ENCODE measurements at regions not wholly inside any gene's neighbourhood (a gene's known extent, or its start where the extent isn't known, plus 50 kb on each side); places are given as distances from the start of the nearest gene placed in this dataset.

DNA sequence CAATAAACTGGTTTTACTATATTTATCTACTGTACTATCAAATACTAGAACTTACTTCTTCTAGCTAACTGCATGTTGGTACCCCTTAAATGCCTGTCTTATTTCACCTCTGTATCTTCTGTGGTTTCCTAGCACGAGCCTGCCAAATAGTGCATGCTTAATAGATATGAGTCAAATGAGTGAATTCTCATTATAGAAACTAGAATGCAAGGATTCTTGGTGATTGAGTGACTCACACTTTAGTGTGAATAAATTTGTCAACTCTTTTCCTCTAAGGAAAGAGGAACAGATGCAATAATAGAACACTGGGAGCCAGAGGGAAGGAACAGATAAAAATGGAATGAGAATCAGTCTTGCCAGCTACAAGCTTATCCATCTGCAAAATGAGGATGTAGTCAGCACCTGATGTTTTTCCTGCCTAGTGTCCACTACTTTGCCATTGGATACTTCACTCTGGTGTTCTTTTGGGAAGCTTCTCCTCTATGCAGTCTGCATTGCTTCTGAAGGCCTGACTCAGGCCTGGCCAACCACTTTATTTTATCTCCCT is 189.1 kb upstream of the CADPS start:
- TF ChIP-seq CTCF (IDR thresholded peaks at IDR 0.05; ENCODE audit: low read depth, low read length, missing control alignments), result no peak
- H3K4me3 ChIP-seq (ENCODE audit: low read depth, low read length), result no peak overlapping the region
- no peak for DNase-seq (ENCODE audit: low read depth)

DNA sequence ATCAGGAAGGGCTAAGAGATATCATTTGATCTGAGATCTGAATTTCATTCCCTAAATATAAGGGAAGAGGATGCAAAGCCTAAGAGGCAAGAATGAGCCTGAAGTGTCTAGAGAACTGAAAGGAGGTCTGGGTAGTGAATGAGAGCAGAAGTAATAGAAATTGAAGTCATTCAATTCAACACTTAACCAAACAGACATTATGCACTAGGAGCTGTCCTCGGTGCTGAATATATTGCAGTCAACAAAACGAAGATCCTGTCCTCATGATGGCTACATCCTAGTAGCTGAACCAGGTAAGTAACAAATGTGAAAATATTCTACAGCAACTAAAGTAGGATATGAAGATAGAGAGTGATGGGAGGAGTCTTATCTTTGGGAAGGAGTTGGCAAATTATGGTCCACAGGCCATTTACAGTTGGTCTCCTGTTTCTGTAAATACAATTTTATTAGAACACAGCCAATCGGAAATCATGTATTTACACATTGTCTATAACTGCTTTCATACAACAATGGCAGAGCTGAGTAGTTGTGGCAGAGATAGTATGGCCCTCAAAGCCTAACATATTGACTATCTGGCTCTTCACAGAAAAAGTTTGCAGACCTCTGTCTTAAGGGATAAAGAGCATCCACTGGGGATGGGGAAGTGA is 192.9 kb upstream of the CADPS start:
- DNase-seq (ENCODE audit: low read depth), result no peak
- TF ChIP-seq CTCF (IDR thresholded peaks at IDR 0.05; ENCODE audit: low read depth, low read length, missing control alignments), result no peak
- H3K4me3 ChIP-seq (ENCODE audit: low read depth, low read length), result no peak overlapping the region

GRCh38 chr3:63069806-63070475 is 194.7 kb upstream of the CADPS start:
- H3K4me3 ChIP-seq (ENCODE audit: low read depth, low read length), result no peak overlapping the region
- no peak for DNase-seq (ENCODE audit: low read depth)
- TF ChIP-seq CTCF (IDR thresholded peaks at IDR 0.05; ENCODE audit: low read depth, low read length, missing control alignments), result no peak

- DNase-seq (ENCODE audit: low read depth), result no peak
- no peak for TF ChIP-seq CTCF (IDR thresholded peaks at IDR 0.05; ENCODE audit: low read depth, low read length, missing control alignments)
Measured at GRCh38 chr3:63070476-63070810, 195.2 kb upstream of the CADPS start.

GRCh38 chr3:63076357-63076756 is 201.1 kb upstream of the CADPS start:
- no peak for DNase-seq (ENCODE audit: low read depth)
- no peak for TF ChIP-seq CTCF (IDR thresholded peaks at IDR 0.05; ENCODE audit: low read depth, low read length, missing control alignments)
- H3K4me3 ChIP-seq (ENCODE audit: low read depth, low read length), result no peak overlapping the region

More at GRCh38 chr3:63070476-63070810, 195.2 kb upstream of the CADPS start:
- no peak overlapping the region for H3K4me3 ChIP-seq (ENCODE audit: low read depth, low read length)

GRCh38 chr3:63086190-63086589 is 191.9 kb upstream of the SYNPR start:
- TF ChIP-seq CTCF (IDR thresholded peaks at IDR 0.05; ENCODE audit: low read depth, low read length, missing control alignments), result no peak
- H3K4me3 ChIP-seq (ENCODE audit: low read depth, low read length), result no peak overlapping the region
- no peak for DNase-seq (ENCODE audit: low read depth)
